ENCODE measurements at regions not wholly inside any gene's neighbourhood (a gene's known extent, or its start where the extent isn't known, plus 50 kb on each side); places are given as distances from the start of the nearest gene placed in this dataset.

- Histone ChIP-seq H3K4me3 (ENCODE audit: low read length in 2 of 2) (no peak overlapping the region), H3K9ac (ENCODE audit: low read depth in 1 of 2, low read length in 2 of 2) (no peak overlapping the region), H3K27ac (ENCODE audit: low read depth in 2 of 2, low read length in 2 of 2) (no peak overlapping the region), H3K4me1 (ENCODE audit: control insufficient read depth in 2 of 2, insufficient read depth in 2 of 2, low read length in 2 of 2) (peaks cover 4 to 5% of the 10 kb centered on the region in 2 donors), H3K36me3 (ENCODE audit: control insufficient read depth in 2 of 2, insufficient read depth in 2 of 2, low read length in 2 of 2) (no peaks in the 10 kb centered on the region), H3K9me3 (ENCODE audit: control insufficient read depth in 2 of 2, low read length in 2 of 2) (no peaks in the 10 kb centered on the region), H3K27me3 (ENCODE audit: control insufficient read depth in 2 of 2, insufficient read depth in 2 of 2, low read length in 2 of 2) (no peaks in the 10 kb centered on the region)
These were observed 59.6 kb upstream of the SHANK2 start for GRCh38 chr11:71311928-71312510.

- Histone ChIP-seq H3K9ac (ENCODE audit: low read depth in 1 of 2, low read length in 2 of 2) (no peak overlapping the region), H3K36me3 (ENCODE audit: control insufficient read depth in 2 of 2, insufficient read depth in 2 of 2, low read length in 2 of 2) (no peaks in the 10 kb centered on the region), H3K4me3 (ENCODE audit: low read length in 2 of 2) (no peak overlapping the region), H3K27ac (ENCODE audit: low read depth in 2 of 2, low read length in 2 of 2) (no peak overlapping the region), H3K9me3 (ENCODE audit: control insufficient read depth in 2 of 2, low read length in 2 of 2) (no peaks in the 10 kb centered on the region), H3K27me3 (ENCODE audit: control insufficient read depth in 2 of 2, insufficient read depth in 2 of 2, low read length in 2 of 2) (no peaks in the 10 kb centered on the region), H3K4me1 (ENCODE audit: control insufficient read depth in 2 of 2, insufficient read depth in 2 of 2, low read length in 2 of 2) (peaks cover 4 to 5% of the 10 kb centered on the region in 2 donors)
These were observed 59.0 kb upstream of the SHANK2 start for GRCh38 chr11:71311176-71311925.

- H3K27me3 ChIP-seq (ENCODE audit: control insufficient read depth in 2 of 2, insufficient read depth in 2 of 2, low read length in 2 of 2) = no peaks in the 10 kb centered on the region
- H3K9ac ChIP-seq (ENCODE audit: low read depth in 1 of 2, low read length in 2 of 2) = no peak overlapping the region
- no peak overlapping the region for H3K27ac ChIP-seq (ENCODE audit: low read depth in 2 of 2, low read length in 2 of 2)
- H3K36me3 ChIP-seq (ENCODE audit: control insufficient read depth in 2 of 2, insufficient read depth in 2 of 2, low read length in 2 of 2) = no peaks in the 10 kb centered on the region
- H3K9me3 ChIP-seq (ENCODE audit: control insufficient read depth in 2 of 2, low read length in 2 of 2) = no peaks in the 10 kb centered on the region
- H3K4me1 ChIP-seq (ENCODE audit: control insufficient read depth in 2 of 2, insufficient read depth in 2 of 2, low read length in 2 of 2) = peaks cover 4 to 5% of the 10 kb centered on the region in 2 donors
- H3K4me3 ChIP-seq (ENCODE audit: low read length in 2 of 2) = no peak overlapping the region
These were observed 57.8 kb upstream of the SHANK2 start for GRCh38 chr11:71310184-71310583.

- Histone ChIP-seq H3K9me3 (ENCODE audit: control insufficient read depth in 2 of 2, low read length in 2 of 2) (no peaks in the 10 kb centered on the region), H3K27me3 (ENCODE audit: control insufficient read depth in 2 of 2, insufficient read depth in 2 of 2, low read length in 2 of 2) (no peaks in the 10 kb centered on the region), H3K36me3 (ENCODE audit: control insufficient read depth in 2 of 2, insufficient read depth in 2 of 2, low read length in 2 of 2) (no peaks in the 10 kb centered on the region), H3K4me3 (ENCODE audit: low read length in 2 of 2) (no peak overlapping the region), H3K4me1 (ENCODE audit: control insufficient read depth in 2 of 2, insufficient read depth in 2 of 2, low read length in 2 of 2) (peaks cover 4 to 5% of the 10 kb centered on the region in 2 donors), H3K9ac (ENCODE audit: low read depth in 1 of 2, low read length in 2 of 2) (no peak overlapping the region), H3K27ac (ENCODE audit: low read depth in 2 of 2, low read length in 2 of 2) (no peak overlapping the region)
These were observed 57.2 kb upstream of the SHANK2 start for GRCh38 chr11:71309611-71310010.

GRCh38 chr11:71309181-71309580 is 56.8 kb upstream of the SHANK2 start:
- Histone ChIP-seq H3K9ac (ENCODE audit: low read depth in 1 of 2, low read length in 2 of 2) (no peak overlapping the region), H3K4me1 (ENCODE audit: control insufficient read depth in 2 of 2, insufficient read depth in 2 of 2, low read length in 2 of 2) (peaks cover 4 to 5% of the 10 kb centered on the region in 2 donors), H3K27ac (ENCODE audit: low read depth in 2 of 2, low read length in 2 of 2) (no peak overlapping the region), H3K36me3 (ENCODE audit: control insufficient read depth in 2 of 2, insufficient read depth in 2 of 2, low read length in 2 of 2) (no peaks in the 10 kb centered on the region), H3K27me3 (ENCODE audit: control insufficient read depth in 2 of 2, insufficient read depth in 2 of 2, low read length in 2 of 2) (no peaks in the 10 kb centered on the region), H3K4me3 (ENCODE audit: low read length in 2 of 2) (no peak overlapping the region), H3K9me3 (ENCODE audit: control insufficient read depth in 2 of 2, low read length in 2 of 2) (no peaks in the 10 kb centered on the region)

- no peaks in the 10 kb centered on the region for H3K9me3 ChIP-seq (ENCODE audit: control insufficient read depth in 2 of 2, low read length in 2 of 2)
- no peaks in the 10 kb centered on the region for H3K27me3 ChIP-seq (ENCODE audit: control insufficient read depth in 2 of 2, insufficient read depth in 2 of 2, low read length in 2 of 2)
- peaks cover 4 to 5% of the 10 kb centered on the region in 2 donors for H3K4me1 ChIP-seq (ENCODE audit: control insufficient read depth in 2 of 2, insufficient read depth in 2 of 2, low read length in 2 of 2)
These were observed 55.7 kb upstream of the SHANK2 start for GRCh38 chr11:71307811-71308645.

GRCh38 chr11:71305451-71306125 is 53.2 kb upstream of the SHANK2 start:
- Histone ChIP-seq H3K36me3 (ENCODE audit: control insufficient read depth in 2 of 2, insufficient read depth in 2 of 2, low read length in 2 of 2) (no peaks in the 10 kb centered on the region), H3K4me3 (ENCODE audit: low read length in 2 of 2) (no peak overlapping the region), H3K9ac (ENCODE audit: low read depth in 1 of 2, low read length in 2 of 2) (no peak overlapping the region), H3K4me1 (ENCODE audit: control insufficient read depth in 2 of 2, insufficient read depth in 2 of 2, low read length in 2 of 2) (no peaks in the 10 kb centered on the region), H3K9me3 (ENCODE audit: control insufficient read depth in 2 of 2, low read length in 2 of 2) (no peaks in the 10 kb centered on the region), H3K27me3 (ENCODE audit: control insufficient read depth in 2 of 2, insufficient read depth in 2 of 2, low read length in 2 of 2) (no peaks in the 10 kb centered on the region), H3K27ac (ENCODE audit: low read depth in 2 of 2, low read length in 2 of 2) (no peak overlapping the region)

More at GRCh38 chr11:71307811-71308645, 55.7 kb upstream of the SHANK2 start:
- Histone ChIP-seq H3K27ac (ENCODE audit: low read depth in 2 of 2, low read length in 2 of 2) (no peak overlapping the region), H3K4me3 (ENCODE audit: low read length in 2 of 2) (no peak overlapping the region), H3K36me3 (ENCODE audit: control insufficient read depth in 2 of 2, insufficient read depth in 2 of 2, low read length in 2 of 2) (no peaks in the 10 kb centered on the region), H3K9ac (ENCODE audit: low read depth in 1 of 2, low read length in 2 of 2) (no peak overlapping the region)

GRCh38 chr11:71305041-71305440 is 52.7 kb upstream of the SHANK2 start:
- H3K27me3 ChIP-seq (ENCODE audit: control insufficient read depth in 2 of 2, insufficient read depth in 2 of 2, low read length in 2 of 2) = no peaks in the 10 kb centered on the region
- no peaks in the 10 kb centered on the region for H3K9me3 ChIP-seq (ENCODE audit: control insufficient read depth in 2 of 2, low read length in 2 of 2)
- no peak overlapping the region for H3K9ac ChIP-seq (ENCODE audit: low read depth in 1 of 2, low read length in 2 of 2)
- no peaks in the 10 kb centered on the region for H3K4me1 ChIP-seq (ENCODE audit: control insufficient read depth in 2 of 2, insufficient read depth in 2 of 2, low read length in 2 of 2)
- H3K36me3 ChIP-seq (ENCODE audit: control insufficient read depth in 2 of 2, insufficient read depth in 2 of 2, low read length in 2 of 2) = no peaks in the 10 kb centered on the region
- H3K4me3 ChIP-seq (ENCODE audit: low read length in 2 of 2) = no peak overlapping the region
- H3K27ac ChIP-seq (ENCODE audit: low read depth in 2 of 2, low read length in 2 of 2) = no peak overlapping the region

- Histone ChIP-seq H3K36me3 (ENCODE audit: control insufficient read depth in 2 of 2, insufficient read depth in 2 of 2, low read length in 2 of 2) (no peaks in the 10 kb centered on the region), H3K9ac (ENCODE audit: low read depth in 1 of 2, low read length in 2 of 2) (no peak overlapping the region), H3K27me3 (ENCODE audit: control insufficient read depth in 2 of 2, insufficient read depth in 2 of 2, low read length in 2 of 2) (no peaks in the 10 kb centered on the region), H3K4me1 (ENCODE audit: control insufficient read depth in 2 of 2, insufficient read depth in 2 of 2, low read length in 2 of 2) (no peaks in the 10 kb centered on the region), H3K9me3 (ENCODE audit: control insufficient read depth in 2 of 2, low read length in 2 of 2) (no peaks in the 10 kb centered on the region), H3K4me3 (ENCODE audit: low read length in 2 of 2) (no peak overlapping the region), H3K27ac (ENCODE audit: low read depth in 2 of 2, low read length in 2 of 2) (no peak overlapping the region)
These were observed 52.1 kb upstream of the SHANK2 start for GRCh38 chr11:71304491-71304890.
